GM13976 (cell line): ENCODE measurements at regions not wholly inside any gene's neighbourhood (a gene's known extent, or its start where the extent isn't known, plus 50 kb on each side); places are given as distances from the start of the nearest gene placed in this dataset.

Experiments used
- DNase-seq: peaks from one replicate; pipeline ENCODE4 v3.0.0; 2012; ENCODE audit warnings: low spot score
- in situ Hi-C: fragments of 300-500 bp; cut with MboI; formaldehyde crosslinking; loops from one replicate; pipeline ENCODE4 v1.12.0; 2022; ENCODE audit warnings: low sequenced_read_pairs, mixed read lengths, inconsistent platforms; ENCODE audit not compliant: unreplicated experiment
- TF ChIP-seq, protein P1 (sequence below): IDR thresholded peaks from 2 replicates; pipeline ENCODE4 v1.5.1; 2012; ENCODE audit warnings: borderline replicate concordance, mild to moderate bottlenecking; ENCODE audit not compliant: insufficient read depth; ENCODE audit errors: extremely low read depth, missing control alignments, control extremely low read depth

DNA sequence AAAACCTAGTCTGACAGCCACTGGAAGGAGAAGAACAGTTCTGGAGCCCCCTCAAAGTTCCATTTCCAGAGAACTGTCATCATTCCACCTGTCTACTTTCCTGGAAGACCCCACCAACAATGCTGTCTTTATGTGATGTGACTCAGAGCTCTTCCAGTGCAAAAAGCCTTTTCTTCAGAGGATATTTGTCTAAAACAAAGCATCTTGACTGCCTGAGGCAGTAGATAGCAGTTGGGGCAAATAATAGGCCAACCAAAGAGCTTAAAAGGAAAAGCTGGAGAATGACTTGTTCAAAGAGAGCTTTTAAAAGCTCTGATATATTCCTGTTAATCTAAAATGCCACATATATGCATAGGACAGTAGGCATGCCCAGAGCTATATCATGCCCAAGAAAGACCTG, 62.6 kb downstream of the MIS18A start:
- TF ChIP-seq, protein P1, sequence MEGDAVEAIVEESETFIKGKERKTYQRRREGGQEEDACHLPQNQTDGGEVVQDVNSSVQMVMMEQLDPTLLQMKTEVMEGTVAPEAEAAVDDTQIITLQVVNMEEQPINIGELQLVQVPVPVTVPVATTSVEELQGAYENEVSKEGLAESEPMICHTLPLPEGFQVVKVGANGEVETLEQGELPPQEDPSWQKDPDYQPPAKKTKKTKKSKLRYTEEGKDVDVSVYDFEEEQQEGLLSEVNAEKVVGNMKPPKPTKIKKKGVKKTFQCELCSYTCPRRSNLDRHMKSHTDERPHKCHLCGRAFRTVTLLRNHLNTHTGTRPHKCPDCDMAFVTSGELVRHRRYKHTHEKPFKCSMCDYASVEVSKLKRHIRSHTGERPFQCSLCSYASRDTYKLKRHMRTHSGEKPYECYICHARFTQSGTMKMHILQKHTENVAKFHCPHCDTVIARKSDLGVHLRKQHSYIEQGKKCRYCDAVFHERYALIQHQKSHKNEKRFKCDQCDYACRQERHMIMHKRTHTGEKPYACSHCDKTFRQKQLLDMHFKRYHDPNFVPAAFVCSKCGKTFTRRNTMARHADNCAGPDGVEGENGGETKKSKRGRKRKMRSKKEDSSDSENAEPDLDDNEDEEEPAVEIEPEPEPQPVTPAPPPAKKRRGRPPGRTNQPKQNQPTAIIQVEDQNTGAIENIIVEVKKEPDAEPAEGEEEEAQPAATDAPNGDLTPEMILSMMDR: no peak
- in situ Hi-C loops: no loop called here
- no peak for DNase-seq

DNA sequence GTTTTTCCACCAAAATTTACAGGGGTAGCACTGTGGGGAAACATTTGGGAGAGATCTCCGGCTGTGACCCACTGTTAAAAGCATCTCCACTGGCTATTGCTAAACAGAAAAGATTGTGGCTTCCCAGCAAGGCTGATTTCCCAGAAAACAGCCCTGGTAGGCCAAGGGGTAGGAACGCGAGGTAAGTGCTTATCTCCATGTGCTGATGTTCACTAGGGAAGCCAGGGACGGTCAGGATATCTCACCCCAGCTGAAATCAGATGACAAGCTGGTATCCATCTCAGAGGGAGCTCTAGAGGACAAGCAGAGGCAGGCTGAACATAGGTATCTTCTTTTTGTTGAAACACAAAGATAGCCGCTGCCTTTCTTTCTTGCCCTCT, 63.6 kb downstream of the MIS18A start:
- in situ Hi-C loops: no loop called here
- TF ChIP-seq, protein P1: no peak

DNA sequence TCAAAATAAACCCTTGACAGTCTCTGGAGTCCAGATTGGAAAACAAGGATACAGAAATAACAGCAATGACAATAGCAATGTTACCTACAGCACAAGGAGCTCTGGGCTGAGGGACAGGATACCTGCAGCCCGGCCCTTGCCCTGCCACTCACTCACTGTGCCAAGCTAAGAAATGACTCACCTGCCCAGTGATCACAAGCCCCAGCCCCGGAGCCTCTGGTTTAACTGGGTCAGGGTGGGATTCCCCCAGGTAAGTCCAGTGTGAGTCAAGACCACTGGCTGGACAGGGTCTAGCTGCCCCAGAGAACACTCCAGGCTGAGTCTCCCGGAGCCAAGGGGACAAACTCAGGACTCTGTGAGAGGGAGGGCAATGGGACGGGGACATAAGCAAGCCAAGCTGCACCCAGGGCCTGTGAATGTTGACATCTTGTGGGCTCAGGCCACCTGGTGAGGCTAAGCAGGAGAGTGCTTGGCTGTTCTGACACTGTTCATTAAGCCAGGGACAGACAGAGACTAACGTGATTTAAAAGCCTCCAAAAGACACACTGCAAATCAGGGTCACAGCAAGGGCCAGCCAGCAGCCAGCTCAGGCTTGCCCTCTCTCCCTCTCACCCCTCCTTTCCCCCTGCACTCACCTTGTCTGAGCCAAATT, 64.1 kb downstream of the MIS18A start:
- in situ Hi-C loops: no loop called here
- DNase-seq: no peak
- TF ChIP-seq, protein P1: no peak

More for the DNA sequence above, 63.6 kb downstream of the MIS18A start:
- DNase-seq: no peak

DNA sequence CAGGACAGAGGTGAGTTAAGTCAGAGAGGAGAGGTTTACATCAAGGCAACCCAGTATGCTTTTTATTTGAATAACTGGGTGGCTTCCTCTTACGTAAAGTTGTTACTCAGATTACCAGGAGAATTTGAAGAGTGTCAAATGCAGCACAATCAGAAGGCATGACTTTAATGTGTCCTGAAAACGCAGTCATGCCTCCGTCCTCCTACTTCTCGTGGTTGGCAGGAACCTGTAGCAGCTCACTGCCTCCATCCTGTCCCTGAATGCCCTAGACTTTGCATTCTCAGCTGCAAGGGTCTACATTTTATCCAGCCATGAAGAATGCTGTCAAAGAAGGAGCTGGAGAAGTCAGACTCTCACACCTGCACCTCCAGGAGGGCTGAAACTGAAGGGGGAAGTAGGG, 66.7 kb downstream of the MIS18A start:
- no peak for DNase-seq
- TF ChIP-seq, protein P1: no peak
- in situ Hi-C loops: no loop called here

DNA sequence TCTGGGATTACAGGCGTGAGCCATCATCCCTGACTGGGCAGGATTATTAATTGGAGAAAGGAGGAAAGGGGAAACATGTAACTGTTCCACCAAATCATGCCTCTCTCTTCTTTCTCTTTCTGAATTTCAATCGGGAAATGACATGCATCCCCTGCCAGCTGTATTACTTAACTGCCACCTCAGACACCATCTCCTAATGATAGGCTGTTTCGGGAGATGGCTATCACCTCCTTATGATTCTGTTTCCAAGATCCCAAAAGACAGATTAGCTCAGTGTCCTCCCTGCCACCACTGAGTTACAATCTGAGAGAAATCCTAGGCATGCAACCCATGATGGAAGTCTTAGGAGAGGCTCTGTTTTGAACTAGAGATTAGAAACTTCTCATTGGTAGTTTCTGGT, 67.5 kb downstream of the MIS18A start:
- TF ChIP-seq, protein P1: no peak
- in situ Hi-C loops: no loop called here
- no peak for DNase-seq

DNA sequence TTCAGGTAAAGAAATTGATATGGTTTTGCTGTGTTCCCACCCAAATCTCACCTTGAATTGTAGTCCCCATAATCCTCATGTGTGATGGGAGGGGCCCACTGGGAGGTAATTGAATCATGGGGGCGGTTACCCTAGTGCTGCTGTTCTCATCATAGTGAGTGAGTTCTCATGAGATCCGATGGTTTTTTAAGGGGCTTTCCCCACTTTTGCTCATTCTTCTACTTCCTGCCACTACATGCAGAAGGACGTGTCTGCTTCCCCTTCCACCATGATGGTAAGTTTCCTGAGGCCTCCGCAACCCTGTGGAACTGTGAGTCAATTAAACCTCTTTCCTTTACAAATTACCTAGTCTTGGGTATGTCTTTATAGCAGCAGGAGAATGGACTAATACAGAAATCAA, 69.3 kb downstream of the MIS18A start:
- no peak for DNase-seq
- TF ChIP-seq, protein P1: no peak
- in situ Hi-C loops: no loop called here

DNA sequence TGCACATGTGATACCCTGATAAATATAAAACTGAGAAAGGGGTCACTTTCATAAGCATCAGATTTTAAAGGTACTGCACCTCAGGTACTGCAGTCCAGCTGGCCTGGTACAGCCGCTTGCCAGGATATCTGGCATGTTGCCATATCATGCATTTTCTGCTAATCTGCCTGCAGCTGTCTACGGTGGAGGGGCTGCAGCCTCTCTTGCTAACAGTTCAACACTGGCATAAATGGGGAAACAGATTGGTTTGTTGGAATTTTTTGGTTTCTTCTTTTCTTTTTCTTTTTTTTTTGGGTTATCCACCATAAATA, 71.5 kb downstream of the MIS18A start:
- TF ChIP-seq, protein P1: no peak
- in situ Hi-C loops: no loop called here
- no peak for DNase-seq
